Suprapubic skin (tissue), 4 donors: ENCODE measurements at regions not wholly inside any gene's neighbourhood (a gene's known extent, or its start where the extent isn't known, plus 50 kb on each side); places are given as distances from the start of the nearest gene placed in this dataset.

Experiments used
- EP300 ChIP-seq: sonication (generic); formaldehyde crosslinking; IDR thresholded peaks from one replicate; pipeline ENCODE4 v1.6.1; 2017; ENCODE audit warnings: antibody characterized with exemption
- POLR2A ChIP-seq, 2 donors: fragments of 450-650 bp; IDR thresholded peaks; one replicate each; pipeline ENCODE4 v1.6.1; 2017; ENCODE audit warnings: antibody characterized with exemption in 2 of 2, mild to moderate bottlenecking in 2 of 2, moderate library complexity in 2 of 2
- POLR2AphosphoS5 ChIP-seq, 3 donors: sonication (generic); formaldehyde crosslinking; IDR thresholded peaks; one replicate each; pipeline ENCODE4 v1.6.1; 2017; ENCODE audit warnings: antibody characterized with exemption in 3 of 3
- TF ChIP-seq, protein P1 (sequence below), 2 donors: fragments of 200-600 bp in 1 of 2; fragments of 450-650 bp in 1 of 2; sonication (generic) in 1 of 2; IDR thresholded peaks; one replicate each; pipeline ENCODE4 v1.5.1; 2016 to 2019; ENCODE audit warnings: antibody characterized with exemption in 2 of 2, mild to moderate bottlenecking in 1 of 2, moderate library complexity in 1 of 2

DNA sequence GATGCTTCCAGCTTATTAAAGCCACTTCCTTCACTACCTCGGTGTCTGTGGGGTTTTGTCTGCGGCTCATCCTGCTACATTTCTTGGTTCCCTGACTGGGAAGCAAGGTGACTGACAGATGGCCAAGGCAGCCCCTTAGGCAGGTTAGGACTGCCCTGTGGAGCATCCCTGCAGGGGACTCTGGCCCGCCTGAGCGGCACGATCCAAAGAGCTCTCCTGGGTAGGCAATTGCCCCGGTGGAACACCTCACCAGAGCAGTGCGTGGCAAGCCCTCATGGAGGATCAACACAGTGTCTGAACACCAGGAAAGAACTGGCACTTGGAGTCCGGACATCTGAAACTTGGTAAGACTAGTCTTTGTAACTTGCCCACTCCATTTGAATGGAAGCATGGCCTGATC is 1143.4 kb downstream of the ARAP2 start:
- TF ChIP-seq POLR2A (IDR thresholded peaks at IDR 0.05) (no peak), POLR2AphosphoS5 (IDR thresholded peaks at IDR 0.05) (no peak), EP300 (no peak)
- TF ChIP-seq, protein P1, sequence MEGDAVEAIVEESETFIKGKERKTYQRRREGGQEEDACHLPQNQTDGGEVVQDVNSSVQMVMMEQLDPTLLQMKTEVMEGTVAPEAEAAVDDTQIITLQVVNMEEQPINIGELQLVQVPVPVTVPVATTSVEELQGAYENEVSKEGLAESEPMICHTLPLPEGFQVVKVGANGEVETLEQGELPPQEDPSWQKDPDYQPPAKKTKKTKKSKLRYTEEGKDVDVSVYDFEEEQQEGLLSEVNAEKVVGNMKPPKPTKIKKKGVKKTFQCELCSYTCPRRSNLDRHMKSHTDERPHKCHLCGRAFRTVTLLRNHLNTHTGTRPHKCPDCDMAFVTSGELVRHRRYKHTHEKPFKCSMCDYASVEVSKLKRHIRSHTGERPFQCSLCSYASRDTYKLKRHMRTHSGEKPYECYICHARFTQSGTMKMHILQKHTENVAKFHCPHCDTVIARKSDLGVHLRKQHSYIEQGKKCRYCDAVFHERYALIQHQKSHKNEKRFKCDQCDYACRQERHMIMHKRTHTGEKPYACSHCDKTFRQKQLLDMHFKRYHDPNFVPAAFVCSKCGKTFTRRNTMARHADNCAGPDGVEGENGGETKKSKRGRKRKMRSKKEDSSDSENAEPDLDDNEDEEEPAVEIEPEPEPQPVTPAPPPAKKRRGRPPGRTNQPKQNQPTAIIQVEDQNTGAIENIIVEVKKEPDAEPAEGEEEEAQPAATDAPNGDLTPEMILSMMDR (IDR thresholded peaks at IDR 0.05) = no peak
